ENCODE measurements at regions not wholly inside any gene's neighbourhood (a gene's known extent, or its start where the extent isn't known, plus 50 kb on each side); places are given as distances from the start of the nearest gene placed in this dataset.

DNA sequence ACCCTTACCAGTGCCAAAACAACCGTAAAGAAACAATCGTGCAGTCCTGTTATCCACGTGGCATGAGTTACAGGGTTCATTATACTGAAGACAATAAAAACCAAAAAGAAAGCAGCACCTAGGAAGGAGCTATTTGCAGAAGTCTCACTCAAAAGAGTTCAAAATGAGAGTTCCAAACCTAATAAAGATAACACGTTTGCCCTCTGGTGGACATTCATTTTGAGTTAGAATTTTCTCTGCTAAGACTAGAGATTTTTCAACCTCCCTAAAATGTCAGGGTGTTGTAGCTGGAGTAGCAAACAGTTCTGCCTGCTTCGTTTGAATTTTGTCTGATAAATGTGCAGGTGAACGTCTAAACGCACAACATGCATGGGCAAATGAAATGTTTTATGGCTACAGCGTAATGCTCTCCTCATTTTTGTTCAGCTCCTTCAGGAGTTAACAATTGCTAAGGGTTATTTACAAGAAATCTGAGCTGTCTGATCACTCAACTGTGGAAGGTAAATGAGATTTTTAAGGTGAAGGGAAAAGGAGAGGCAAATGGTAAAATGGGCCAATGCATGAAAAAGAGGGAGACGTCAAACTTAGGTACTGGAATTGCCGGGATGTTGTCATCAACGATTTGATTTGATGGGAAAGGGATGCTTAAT is 1067.9 kb upstream of the EEF2KMT start:
- no peak for DNase-seq

DNA sequence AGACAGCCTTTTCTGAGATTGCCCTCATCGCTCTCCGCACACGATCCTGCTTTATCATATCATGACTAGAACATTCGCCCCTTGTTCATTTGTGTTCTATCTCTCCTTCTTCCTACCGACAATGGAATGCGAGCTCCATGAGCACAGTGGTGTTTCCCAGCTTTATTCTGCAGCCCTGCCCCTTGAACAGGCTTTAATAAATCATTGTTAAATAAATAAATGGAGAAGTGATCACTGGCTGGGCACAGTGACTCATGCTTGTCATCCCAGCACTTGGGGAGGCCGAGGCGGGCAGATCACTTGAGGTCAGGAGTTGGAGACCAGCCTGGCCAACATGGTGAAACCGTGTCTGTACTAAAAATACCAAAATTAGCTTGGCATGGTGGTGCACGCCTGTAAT is 1063.3 kb upstream of the EEF2KMT start:
- DNase-seq = no peak

DNA sequence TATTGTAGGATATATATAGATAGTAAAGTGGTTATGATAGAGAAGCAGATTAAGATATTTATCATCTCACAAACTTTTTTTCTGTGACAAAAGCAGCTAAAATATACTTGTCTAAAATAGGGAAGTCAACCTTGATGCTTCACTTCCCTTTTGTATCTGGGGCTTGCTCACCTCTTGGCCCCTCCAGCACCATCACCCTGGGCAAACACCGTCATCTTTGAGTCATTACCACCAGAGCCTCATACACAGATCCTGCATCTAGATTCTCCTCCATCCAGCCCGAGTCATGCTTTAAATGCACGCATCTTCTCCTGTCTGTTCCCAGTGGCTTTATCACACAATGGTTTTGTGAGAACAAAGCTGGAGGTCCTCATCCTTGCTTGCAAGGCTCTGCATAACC is 1062.7 kb upstream of the EEF2KMT start:
- DNase-seq = no peak

DNA sequence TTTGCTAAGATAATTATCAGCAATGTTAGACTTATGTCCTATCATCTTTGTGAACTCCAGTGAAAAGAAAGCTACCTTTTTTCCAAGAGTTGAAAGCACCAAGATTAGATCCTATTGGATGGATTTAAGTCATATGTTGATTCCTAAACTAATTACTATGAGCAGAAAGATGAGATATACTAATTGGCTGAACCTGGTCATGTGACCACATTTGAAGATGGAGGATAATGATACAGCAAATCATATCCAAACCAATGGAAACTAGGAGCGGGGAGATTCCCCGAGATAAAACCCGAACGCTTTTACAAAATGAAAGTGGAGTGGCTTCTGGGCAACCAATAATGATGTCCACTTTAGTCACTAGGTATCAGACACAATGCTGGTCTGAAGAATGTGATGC is 1060.2 kb upstream of the EEF2KMT start:
- DNase-seq = no peak

DNA sequence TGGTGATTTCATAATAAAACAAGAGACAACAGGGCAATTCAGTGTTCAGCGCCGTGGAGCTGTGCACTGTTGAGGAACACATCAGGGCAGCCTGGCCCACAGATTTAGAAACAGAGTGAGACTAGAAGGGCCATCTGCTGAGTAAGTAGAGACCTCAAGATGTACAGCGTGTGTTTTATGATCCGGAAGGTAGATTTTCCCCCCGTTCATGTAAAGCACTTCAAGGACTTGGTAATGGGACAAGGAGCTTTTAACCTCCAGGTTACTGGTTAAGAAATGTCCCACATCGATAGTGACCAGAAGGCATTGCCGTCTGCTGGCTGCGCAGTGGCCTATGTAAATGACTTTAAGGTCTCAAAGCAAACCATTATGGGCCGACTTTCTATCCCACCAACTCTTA is 1057.7 kb upstream of the EEF2KMT start:
- DNase-seq = no peak

DNA sequence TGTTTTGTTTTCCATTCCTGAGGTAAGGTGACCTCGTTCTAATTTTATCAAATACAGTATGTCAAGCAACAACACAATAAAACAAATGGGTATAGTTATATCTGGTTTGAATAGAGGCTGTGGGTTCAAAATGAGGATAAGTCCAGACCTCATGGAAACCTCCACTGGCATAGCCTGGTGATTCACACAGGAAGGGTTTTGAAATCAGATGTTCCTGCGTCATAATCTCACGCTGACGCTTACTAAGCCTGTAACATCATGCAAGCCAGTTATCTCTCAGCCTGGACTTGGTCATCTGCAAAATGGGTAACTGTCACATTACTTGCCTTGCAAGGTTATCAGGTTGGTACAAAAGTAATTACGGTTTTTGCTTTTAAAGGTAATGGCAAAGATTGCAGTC is 1056.3 kb upstream of the EEF2KMT start:
- DNase-seq = no peak

DNA sequence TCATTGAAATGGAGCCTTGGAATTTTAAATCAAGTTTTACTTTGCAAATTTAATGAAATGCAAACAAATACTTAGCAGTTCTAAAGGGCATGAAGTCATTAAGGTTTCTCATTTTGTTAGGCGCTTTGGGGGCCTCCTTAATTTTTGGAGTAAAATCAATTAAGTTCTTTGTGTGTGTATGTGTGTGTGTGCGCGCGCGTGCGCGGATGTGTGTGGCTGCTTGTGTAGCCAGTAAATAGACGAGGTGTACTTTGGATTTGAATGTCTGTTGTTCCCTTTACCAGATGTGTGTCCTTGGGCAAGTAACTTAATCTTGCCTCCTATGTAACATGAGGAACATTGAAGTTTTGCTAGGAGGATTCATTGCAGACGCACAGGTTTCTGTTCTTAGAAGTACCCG is 1051.4 kb upstream of the EEF2KMT start:
- no peak for DNase-seq

DNA sequence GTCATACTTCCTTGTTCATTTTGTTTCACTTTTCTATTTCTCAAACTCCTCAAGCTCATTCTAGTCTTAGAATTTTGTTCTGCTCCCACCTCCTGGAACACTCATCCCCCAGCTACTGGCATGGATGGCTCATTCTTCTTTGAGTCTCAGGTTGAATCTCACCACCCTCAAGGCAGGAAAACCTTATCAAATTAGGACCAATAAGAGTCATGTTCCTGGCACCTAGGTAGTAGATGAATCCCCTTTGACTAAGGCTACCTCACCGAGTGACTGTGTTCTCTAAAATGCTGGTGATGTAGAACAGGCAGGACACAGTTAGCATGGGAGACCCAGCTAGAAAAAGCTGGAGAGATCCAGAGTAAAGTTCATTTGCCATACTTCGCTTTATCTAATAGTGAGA is 1050.8 kb upstream of the EEF2KMT start:
- DNase-seq = no peak

DNA sequence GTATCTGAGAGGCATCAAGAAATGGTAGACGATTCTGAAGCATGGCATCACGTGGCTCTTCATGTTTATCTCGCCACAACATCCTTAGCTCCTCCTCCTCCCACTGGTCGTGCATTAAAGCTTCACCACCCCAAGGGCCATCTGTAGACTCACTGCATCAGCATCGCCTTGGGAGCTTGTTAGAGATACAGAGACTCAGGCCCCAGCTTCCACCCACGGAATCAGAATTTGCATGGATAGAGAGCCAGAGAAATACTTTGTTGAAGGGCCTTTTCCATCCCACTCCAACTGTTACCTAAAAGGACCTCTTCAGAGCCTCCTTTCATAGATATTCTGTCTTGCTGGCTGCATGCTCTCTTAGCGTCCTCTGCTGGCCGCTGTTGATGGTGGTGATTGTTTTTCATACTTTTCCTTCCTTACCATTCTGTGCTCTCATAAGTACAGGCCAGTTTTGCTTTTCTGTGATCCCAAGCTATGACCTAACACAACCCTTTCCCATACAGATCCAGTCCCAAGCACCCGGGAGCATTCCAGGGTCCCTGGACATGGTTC is 1049.4 kb upstream of the EEF2KMT start:
- DNase-seq = no peak

DNA sequence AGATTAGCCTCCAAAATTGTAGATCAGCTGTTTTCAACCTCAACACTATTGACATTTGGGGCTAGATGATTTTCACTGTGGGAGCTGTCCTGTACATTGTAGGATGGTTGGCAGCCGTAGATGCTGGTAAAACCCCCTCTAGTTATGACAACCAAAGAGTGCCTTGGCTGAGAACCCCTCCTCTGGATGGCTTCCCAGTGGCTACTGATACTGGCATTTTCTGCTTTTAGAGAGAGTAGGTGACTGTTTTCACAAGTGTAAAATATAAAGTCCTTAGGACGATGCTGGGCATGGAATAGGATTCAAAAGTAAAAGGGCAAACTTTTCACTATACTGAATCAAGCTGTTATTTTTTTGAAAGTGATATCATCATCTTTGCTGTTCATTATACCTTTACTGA is 1048.8 kb upstream of the EEF2KMT start:
- DNase-seq = no peak

DNA sequence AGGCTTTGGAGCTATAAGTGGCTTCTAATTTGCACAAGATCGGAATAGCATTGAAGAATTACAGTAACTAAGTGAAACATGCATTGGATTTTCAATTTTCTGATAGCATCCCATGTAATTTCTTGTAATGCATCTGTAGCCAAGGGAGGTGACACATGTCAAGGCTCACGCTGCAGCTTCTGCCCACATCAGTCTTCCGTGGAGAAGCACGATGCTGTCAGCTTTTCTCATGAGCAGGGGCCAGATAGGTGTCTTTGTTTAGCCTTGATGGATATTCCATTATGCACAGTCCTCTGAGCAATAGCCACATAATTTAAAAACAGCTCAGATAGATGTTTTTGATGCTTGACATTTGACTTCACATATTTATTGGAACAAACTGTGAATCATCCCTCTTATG is 1046.9 kb upstream of the EEF2KMT start:
- DNase-seq = no peak

DNA sequence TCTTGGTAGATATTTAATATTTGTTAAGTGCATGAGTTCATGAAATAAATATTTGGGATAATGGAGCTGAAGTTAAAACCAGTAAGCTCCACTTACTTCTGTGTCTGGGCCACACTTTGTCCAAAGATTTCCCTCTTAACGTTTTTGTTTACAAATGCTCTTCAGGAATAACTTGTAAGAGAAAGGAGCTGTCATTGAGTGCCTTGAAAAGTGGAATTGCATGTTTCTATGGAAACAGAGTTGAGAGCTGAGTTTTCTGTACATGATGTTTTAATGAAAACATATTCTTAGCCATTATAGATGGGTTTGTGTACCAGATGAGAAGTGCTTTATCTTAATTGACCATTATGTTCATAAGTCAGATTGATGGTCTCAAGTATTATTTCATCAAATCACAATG is 1045.4 kb upstream of the EEF2KMT start:
- DNase-seq = no peak

DNA sequence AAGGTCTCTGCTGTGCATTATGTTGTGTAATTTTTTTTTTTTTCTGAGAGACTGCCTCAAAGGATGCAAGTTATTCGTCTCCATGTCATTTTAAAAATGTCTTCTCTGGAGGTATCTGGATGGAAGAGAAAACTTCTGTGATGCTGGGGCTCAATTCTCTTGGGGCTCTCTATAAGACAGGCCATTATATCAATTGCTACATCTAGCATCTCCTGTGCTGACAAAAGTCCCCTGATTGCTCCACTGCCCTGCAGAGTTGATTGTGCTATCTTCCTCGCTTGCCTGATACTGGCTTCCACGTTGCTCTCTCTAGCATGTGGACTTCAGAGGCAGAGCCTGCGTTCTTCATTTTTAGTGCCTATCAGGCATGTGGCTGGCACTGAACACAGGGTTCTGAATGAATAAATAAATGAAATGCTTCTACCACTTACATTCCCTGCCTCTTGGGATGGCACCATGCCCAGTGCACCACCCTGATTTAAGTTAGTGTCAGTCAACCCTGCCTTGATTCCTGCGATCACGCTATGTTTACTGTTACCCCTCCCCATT is 1035.5 kb upstream of the EEF2KMT start:
- no peak for DNase-seq

DNA sequence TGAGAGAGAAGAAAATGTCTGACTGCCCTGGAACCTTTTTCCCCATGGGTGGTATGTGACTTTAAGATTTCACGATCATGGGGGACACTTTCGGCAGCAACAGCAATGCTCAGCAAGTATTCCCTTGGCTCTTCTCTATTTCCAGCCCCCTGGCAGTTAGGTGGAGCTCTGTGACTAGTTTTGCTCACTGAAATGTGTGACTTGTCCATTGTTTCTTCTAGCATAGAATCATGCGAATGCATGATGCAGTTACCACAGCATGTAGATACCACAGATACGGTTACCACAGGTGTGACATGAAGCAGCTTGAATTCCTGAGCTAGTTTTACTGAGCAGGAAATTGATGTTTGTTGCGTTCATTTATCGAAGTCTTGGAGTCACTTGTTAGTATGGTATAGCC is 1034.5 kb upstream of the EEF2KMT start:
- no peak for DNase-seq

DNA sequence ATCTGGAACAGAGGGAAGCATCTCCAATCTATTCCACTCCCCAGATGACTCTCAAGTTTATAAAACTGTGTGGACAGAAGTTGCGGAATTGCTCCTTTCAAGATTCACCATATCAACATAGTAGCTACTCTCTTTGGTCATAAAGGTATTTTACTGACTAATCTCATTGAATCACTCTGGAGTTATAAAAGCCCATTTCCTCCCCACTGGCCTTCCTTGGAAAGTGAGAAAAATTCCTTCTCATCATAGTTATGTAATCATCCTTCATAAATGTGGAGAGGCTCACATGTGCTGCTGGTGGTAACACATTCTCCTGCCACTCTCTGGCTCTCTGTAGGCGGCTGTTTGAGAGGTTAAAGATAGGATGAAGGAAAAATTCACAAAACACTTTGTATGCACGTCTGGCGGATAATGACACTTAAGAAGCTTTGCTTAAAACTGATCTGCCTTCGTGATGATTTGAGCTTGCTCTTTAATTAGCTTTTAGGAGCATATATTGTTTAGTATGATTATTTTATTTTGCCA is 1034.0 kb upstream of the EEF2KMT start:
- DNase-seq = no peak

DNA sequence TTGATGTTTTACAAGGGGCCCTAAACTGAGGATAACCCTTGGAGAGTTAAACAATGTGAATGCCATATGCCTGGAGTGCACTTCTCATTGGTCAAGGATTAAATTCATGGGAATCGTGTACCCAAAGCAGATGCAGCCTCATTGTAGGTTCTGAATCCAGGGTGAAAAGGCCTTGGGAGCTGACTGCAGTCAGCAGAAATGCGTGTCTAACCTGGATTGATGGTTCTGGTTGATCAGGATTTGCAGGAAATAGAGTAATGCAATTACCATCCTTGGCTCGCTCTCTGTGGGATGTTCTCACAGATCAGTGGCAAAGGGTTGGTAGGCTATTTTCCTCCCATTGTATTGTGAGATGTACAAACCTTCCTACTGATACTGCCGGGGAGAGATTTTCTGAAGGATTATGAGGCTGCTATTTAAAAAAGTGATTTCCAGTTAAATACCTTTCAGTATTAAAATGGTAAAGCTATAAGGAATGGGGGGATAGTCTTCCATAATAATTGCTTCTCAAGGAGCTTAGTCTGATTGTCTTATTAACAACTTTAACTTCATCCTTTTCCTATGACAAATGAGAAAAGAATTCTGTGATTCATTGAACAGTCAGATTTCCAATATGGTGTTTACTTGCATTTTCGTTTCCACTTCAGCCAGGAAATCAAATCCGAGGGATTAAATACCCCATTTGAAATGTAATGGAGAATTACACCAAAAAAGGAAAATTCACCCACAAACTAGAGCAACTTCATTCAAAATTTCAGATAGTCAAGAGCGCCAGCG is 1028.1 kb upstream of the EEF2KMT start:
- no peak for DNase-seq

DNA sequence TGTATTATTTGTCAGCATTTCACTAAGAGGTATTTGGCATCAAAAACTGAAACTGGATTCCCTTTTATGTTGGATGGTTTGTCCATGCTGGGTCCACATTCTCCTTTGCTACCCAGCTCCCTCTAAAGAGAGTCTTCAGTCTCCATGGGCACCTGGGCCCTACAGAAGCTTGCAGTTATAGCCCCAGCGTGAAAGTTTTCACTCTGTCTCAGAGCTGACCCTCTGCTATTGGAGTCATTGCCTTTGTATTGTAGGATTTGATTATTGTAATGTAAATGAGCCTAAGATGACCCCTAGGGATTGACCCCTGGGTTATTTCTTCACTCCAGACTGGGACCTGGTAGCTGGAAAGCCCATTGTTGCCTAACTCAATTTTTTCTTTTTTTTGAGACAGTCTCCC is 1026.5 kb upstream of the EEF2KMT start:
- no peak for DNase-seq

DNA sequence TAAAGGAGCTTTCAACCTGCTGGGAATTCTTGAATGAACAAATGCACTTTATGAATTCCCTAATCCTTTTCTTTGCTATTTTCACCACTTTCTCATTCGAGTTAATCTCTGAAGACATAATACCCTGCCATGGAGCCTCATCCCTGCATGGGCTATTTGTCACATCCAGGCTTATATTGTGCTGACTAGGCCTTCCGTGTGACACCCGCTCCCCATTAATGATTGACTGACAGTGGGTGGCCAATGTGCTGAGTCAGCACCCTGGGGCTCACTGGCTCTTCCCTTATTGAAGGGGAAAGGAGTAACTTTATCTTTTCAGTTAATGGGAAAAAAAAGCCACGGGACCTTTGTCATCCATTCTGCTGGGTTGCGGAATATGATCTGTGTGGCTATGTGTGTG is 1024.8 kb upstream of the EEF2KMT start:
- DNase-seq = no peak

DNA sequence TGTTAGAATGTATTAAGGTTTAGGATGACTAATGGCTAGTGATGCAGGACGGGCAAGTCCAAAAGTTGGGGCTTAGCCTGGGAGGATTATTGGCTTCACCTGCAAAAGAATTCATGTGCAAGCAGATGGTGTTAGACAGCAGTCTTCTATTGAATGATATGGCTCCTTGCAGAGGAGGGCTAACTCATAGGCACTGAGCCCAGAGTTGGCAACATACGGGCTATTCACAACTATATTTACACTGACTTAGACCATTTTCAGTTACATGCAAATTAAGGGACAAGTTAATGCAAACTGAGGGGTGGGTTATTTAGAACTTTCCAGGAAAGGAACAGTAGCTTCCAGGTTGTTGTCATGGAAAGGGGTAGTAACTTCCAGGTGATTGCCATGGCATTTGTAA is 1017.1 kb upstream of the EEF2KMT start:
- no peak for DNase-seq

DNA sequence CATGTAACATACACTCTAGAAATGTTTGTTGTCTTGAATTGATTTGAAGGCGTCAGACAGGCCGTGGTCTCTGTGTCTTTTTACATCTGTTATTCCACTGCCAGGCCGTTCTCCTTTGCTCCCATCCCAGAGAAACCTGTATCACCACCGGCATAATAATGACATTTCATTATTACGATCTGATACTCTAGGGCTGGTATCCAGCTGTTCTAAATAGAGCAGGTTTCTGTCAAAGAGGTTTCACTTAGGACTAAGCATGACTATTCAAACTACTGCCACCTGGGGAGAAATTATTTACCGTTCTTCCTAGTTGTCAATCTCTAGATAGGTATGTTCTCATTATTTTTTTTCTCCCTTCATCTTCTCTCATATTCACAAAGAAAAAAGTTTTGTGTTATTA is 1016.2 kb upstream of the EEF2KMT start:
- no peak for DNase-seq

DNA sequence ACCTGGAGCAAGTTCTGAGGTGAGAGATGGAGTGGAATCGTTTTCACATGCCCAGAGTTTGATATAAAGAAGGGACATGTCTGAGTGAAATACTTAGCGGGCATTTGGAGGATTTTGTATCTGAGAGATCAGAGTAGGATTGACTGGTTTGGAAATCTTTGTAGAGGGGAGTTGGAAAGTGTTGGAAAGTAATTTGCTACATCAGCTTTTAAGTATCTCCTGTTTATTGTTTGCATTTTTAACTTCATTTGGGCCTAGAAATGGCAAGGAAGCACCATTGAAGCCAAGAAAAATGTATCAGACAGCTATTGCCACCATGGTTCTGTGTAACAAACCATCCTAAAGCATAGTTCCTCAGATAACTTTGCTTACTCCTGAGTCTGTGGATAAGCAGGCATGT is 1015.1 kb upstream of the EEF2KMT start:
- no peak for DNase-seq

DNA sequence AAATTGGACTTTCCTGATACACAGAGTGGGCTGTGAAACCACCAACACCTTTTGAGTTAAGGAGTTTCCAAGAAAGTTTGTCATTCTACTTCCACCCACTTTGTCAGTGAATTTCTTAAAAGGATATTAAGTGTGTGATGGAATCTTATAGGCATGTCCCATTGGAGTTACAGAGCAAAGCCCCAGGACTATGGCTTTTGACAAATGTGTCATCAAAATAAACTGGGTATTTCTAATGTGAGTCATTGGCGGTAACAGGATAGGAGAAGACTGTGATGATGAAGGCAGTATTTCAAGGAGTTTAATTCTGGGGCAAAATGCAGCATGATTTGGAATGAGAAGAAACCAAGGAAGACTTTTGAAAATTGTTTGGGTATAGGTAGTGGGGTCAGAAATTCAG is 1013.8 kb upstream of the EEF2KMT start:
- DNase-seq = no peak

DNA sequence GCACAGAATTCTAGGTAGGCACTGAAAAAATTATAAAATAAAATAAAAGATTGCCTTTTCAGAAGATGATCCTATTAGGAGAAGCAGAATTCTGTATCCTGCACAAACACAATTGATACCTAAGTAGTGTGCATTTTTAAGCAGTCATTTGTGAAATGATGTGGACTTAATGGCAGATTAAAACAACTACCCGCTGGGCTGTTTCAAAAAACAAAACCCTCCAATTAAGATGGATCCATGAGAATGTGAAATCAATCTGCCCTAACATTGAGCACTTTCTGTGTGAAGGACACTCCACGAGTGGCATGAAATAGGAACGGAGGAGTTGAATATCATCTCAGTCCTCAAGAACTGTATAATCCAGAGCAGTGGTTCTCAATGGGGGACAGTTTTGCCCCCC is 1012.8 kb upstream of the EEF2KMT start:
- no peak for DNase-seq

DNA sequence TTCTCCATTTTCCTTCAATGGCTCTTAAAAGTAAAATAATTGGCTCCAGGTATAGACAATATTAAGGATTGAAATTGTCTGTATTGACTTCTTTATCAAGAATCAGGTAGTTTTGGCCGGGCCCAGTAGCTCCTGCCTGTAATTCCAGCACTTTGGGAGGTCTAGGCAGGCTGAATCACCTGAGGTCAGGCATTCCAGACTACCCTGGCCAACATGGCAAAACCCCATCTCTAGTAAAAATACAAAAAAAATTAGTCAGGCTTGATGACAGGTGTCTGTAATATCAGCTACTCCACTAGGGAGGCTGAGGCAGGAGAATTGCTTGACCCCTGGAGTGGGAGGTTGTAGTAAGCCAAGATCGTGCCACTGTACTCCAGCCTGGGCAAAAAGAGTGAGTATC is 1008.5 kb upstream of the EEF2KMT start:
- no peak for DNase-seq

Measured in right hindlimb (tissue), 1 donor.